ENCODE measurements at regions not wholly inside any gene's neighbourhood (a gene's known extent, or its start where the extent isn't known, plus 50 kb on each side); places are given as distances from the start of the nearest gene placed in this dataset.

DNA sequence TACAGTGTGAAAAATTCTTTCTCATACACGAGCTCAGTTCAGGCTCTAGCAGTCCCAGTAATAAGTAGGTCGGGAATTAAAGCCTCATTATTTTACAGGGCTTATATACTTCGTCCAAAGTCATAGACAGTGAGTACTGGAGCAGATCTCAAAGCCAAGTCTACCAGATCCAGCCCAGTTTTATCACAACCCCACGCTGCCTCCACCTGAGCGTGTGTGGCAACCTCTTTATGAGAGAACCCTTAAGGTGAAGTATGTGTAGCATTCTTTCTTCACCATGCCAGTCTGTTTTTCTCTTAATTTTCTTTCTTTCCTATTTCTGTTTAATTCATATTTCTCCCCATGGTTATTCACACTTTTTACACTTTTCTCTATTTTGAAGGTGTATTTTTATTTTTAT, 574.6 kb upstream of the ARPP21 start:
- TF ChIP-seq, protein P1, sequence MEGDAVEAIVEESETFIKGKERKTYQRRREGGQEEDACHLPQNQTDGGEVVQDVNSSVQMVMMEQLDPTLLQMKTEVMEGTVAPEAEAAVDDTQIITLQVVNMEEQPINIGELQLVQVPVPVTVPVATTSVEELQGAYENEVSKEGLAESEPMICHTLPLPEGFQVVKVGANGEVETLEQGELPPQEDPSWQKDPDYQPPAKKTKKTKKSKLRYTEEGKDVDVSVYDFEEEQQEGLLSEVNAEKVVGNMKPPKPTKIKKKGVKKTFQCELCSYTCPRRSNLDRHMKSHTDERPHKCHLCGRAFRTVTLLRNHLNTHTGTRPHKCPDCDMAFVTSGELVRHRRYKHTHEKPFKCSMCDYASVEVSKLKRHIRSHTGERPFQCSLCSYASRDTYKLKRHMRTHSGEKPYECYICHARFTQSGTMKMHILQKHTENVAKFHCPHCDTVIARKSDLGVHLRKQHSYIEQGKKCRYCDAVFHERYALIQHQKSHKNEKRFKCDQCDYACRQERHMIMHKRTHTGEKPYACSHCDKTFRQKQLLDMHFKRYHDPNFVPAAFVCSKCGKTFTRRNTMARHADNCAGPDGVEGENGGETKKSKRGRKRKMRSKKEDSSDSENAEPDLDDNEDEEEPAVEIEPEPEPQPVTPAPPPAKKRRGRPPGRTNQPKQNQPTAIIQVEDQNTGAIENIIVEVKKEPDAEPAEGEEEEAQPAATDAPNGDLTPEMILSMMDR (IDR thresholded peaks at IDR 0.05; ENCODE audit: low read depth, low read length, missing control alignments): no peak
- DNase-seq: no peak
- in situ Hi-C loops (cut with HindIII; ENCODE audit: low pct_ligation_motif_present, low sequenced_read_pairs): no loop called here

DNA sequence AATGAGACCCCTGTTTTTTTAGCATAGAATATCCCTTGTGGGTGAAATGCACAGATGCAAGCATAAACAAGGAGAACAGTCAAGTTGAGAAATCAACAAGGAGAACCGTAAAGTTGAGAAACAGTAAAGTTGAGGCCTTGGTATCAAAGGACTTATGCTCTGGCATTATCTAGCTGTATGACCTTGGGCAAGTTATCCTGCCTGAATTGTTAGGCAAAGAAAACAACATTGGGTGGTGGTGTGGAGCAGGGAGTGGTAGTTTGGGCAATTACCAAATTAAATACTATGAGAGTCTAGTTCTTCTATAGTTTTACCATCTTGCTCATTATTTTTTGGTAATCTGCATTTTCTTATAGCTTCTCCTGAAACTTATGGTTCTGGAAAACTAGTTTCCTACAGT, 573.4 kb upstream of the ARPP21 start:
- H3K27me3 ChIP-seq (replicated peaks): no peaks in the 10 kb centered on the region
- DNase-seq: no peak
- in situ Hi-C loops (cut with HindIII; ENCODE audit: low pct_ligation_motif_present, low sequenced_read_pairs): no loop called here
- no peak overlapping the region for H3K27ac ChIP-seq
- no peaks in the 10 kb centered on the region for H3K36me3 ChIP-seq (replicated peaks)
- TF ChIP-seq, protein P1 (IDR thresholded peaks at IDR 0.05; ENCODE audit: low read depth, low read length, missing control alignments): no peak
- H3K4me3 ChIP-seq (ENCODE audit: low read depth, low read length): no peak overlapping the region

More for the DNA sequence above, 574.6 kb upstream of the ARPP21 start:
- Histone ChIP-seq H3K36me3 (replicated peaks) (no peaks in the 10 kb centered on the region), H3K27ac (no peak overlapping the region), H3K27me3 (replicated peaks) (no peaks in the 10 kb centered on the region), H3K4me3 (ENCODE audit: low read depth, low read length) (no peak overlapping the region)

DNA sequence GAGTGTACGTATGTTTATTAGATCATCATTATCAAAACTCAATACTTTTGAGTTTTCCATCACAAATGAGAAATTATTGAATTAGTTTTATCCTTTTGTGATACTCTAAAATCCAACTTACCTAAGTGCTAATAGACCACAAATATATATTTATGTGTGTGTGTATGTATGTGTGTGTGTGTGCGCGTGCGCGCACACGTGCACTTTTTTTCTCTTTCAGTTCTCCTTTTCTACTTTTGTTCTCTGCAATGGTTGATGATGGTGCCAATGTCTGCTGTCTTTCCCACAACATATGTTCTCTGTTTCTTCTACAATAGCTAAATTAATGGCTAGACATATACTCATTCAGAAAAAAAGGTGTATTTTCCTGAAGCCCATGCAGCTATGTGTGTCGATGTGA, 571.6 kb upstream of the ARPP21 start:
- in situ Hi-C loops (cut with HindIII; ENCODE audit: low pct_ligation_motif_present, low sequenced_read_pairs): no loop called here
- no peak for DNase-seq

DNA sequence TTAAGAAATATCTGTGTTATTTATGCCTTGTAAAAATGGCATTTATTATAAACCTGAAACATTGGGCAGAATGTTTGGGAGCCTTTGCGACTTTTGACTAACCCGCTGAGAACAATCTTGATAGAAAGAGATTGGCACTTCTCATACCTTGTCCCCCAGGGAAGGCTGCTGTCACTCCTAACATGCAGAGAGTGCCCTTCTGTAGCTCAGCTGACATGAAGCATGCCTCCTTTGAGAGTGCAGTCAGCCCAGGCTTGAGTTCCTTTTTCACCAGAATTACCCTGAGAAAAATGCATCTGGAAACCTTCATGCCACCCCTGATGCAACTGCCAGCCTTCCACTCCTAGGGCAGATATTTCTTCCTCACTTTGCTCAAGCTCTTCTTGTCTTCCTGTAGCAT, 569.2 kb upstream of the ARPP21 start:
- no peak overlapping the region for H3K4me3 ChIP-seq (ENCODE audit: low read depth, low read length)
- in situ Hi-C loops (cut with HindIII; ENCODE audit: low pct_ligation_motif_present, low sequenced_read_pairs): no loop called here
- DNase-seq: no peak
- TF ChIP-seq, protein P1 (IDR thresholded peaks at IDR 0.05; ENCODE audit: low read depth, low read length, missing control alignments): no peak
- no peaks in the 10 kb centered on the region for H3K27me3 ChIP-seq (replicated peaks)
- no peaks in the 10 kb centered on the region for H3K36me3 ChIP-seq (replicated peaks)
- H3K27ac ChIP-seq: no peak overlapping the region

More for the DNA sequence above, 571.6 kb upstream of the ARPP21 start:
- Histone ChIP-seq H3K27ac (no peak overlapping the region), H3K27me3 (replicated peaks) (no peaks in the 10 kb centered on the region), H3K4me3 (ENCODE audit: low read depth, low read length) (no peak overlapping the region), H3K36me3 (replicated peaks) (no peaks in the 10 kb centered on the region)
- TF ChIP-seq, protein P1 (IDR thresholded peaks at IDR 0.05; ENCODE audit: low read depth, low read length, missing control alignments): no peak

DNA sequence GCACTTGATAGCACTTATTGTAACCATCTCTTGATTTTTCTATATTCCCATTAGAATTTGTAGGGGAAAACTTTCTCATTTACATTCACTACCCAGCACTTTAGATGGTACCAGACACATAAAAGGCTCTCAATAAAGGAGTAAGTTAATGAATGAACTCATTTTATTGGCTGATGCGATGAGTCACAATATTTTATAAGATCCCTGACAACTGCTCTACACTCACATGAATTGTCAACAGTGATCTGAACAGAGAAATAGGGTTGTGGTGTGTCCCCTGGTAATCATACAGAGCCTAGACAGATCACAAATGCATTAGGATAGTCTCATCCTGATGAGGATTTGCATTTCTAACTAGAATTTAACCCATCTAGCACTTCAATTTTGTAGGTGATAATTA, 567.6 kb upstream of the ARPP21 start:
- in situ Hi-C loops (cut with HindIII; ENCODE audit: low pct_ligation_motif_present, low sequenced_read_pairs): no loop called here
- no peaks in the 10 kb centered on the region for H3K27me3 ChIP-seq (replicated peaks)
- no peak overlapping the region for H3K27ac ChIP-seq
- DNase-seq: no peak
- TF ChIP-seq, protein P1 (IDR thresholded peaks at IDR 0.05; ENCODE audit: low read depth, low read length, missing control alignments): no peak
- no peaks in the 10 kb centered on the region for H3K36me3 ChIP-seq (replicated peaks)
- H3K4me3 ChIP-seq (ENCODE audit: low read depth, low read length): no peak overlapping the region

DNA sequence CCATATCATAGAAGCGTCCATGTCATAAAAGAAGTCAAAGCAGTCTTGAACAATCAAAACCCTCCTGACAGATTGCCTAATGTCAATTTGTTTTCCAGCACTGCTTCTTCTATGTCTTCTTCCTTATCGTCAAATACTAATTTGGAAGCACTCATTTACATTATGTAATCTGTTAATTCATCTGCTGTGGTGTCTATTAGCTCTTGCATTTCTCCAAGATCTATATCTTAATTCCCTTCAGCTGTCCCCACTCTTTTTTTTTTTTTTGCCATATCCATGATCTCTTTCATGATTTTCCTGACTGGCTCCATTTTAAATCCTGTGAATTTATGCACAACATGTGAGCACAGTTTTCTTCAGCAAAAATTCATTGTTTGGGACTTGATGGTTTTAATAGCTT, 560.5 kb upstream of the ARPP21 start:
- Histone ChIP-seq H3K4me3 (ENCODE audit: low read depth, low read length) (no peak overlapping the region), H3K27ac (no peak overlapping the region), H3K27me3 (replicated peaks) (no peaks in the 10 kb centered on the region), H3K36me3 (replicated peaks) (no peaks in the 10 kb centered on the region)
- in situ Hi-C loops (cut with HindIII; ENCODE audit: low pct_ligation_motif_present, low sequenced_read_pairs): no loop called here
- TF ChIP-seq, protein P1 (IDR thresholded peaks at IDR 0.05; ENCODE audit: low read depth, low read length, missing control alignments): no peak
- DNase-seq: no peak

Measured in brain microvascular endothelial cell (primary cell).